Cardiac muscle cell (in vitro differentiated cells and primary cell): ENCODE measurements at regions not wholly inside any gene's neighbourhood (a gene's known extent, or its start where the extent isn't known, plus 50 kb on each side); places are given as distances from the start of the nearest gene placed in this dataset.

Experiments
- DNase-seq, 2 donors: peaks; one replicate each; pipeline versions ENCODE4 v3.0.0 to v3.0.0-alpha.2; 2010 to 2017; ENCODE audit warnings: low read depth in 1 of 2, low spot score in 1 of 2
- H3K27ac ChIP-seq: fragments of 200-600 bp; sonication (generic); 2 replicates; pipeline ENCODE4 v1.5.1; 2016
- H3K27me3 ChIP-seq: fragments of 200-600 bp; sonication (generic); 2 replicates; pipeline ENCODE4 v1.6.0; 2016; ENCODE audit warnings: control low read depth
- H3K36me3 ChIP-seq: fragments of 200-600 bp; sonication (generic); 2 replicates; pipeline ENCODE4 v1.5.1; 2016; ENCODE audit warnings: control low read depth
- H3K4me1 ChIP-seq: fragments of 200-600 bp; sonication (generic); 2 replicates; pipeline ENCODE4 v1.8.1; 2017; ENCODE audit warnings: low read depth, mild to moderate bottlenecking, mixed run types
- H3K4me3 ChIP-seq: fragments of 200-600 bp; sonication (generic); 2 replicates; pipeline ENCODE4 v1.5.1; 2016; ENCODE audit warnings: mild to moderate bottlenecking
- H3K9me3 ChIP-seq: fragments of 200-600 bp; sonication (generic); 2 replicates; pipeline ENCODE4 v1.5.1; 2017; ENCODE audit warnings: low read depth, mild to moderate bottlenecking, control low read depth
- TF ChIP-seq, protein P1 (sequence below): IDR thresholded peaks from 2 replicates; pipeline ENCODE4 v1.5.1; 2012; ENCODE audit warnings: low read depth, mild to moderate bottlenecking, low read length

DNA sequence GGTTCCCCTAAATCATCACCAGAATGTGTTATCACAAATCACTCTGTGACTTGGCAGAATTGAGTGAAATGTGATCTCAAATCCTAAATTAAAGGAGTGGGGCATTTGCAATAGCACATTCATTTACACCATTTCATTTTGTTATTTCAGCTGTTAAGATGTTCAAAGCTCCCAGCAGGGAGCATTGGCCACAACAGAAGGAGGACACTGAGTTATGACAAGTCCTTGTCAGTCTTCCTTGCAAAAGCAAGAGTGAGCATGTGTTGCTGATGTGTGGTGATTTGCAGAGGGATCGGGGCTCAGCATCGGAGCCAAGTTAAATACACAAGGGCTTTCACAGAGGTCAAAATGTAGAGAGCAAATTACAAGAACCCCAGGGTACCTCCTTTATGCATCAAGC lies 372.2 kb upstream of the CDH5 start:
- no peak overlapping the region for H3K4me3 ChIP-seq
- no peak for DNase-seq
- no peaks in the 10 kb centered on the region for H3K36me3 ChIP-seq
- peaks cover 3% of the 10 kb centered on the region for H3K4me1 ChIP-seq
- no peaks in the 10 kb centered on the region for H3K9me3 ChIP-seq
- TF ChIP-seq, protein P1, sequence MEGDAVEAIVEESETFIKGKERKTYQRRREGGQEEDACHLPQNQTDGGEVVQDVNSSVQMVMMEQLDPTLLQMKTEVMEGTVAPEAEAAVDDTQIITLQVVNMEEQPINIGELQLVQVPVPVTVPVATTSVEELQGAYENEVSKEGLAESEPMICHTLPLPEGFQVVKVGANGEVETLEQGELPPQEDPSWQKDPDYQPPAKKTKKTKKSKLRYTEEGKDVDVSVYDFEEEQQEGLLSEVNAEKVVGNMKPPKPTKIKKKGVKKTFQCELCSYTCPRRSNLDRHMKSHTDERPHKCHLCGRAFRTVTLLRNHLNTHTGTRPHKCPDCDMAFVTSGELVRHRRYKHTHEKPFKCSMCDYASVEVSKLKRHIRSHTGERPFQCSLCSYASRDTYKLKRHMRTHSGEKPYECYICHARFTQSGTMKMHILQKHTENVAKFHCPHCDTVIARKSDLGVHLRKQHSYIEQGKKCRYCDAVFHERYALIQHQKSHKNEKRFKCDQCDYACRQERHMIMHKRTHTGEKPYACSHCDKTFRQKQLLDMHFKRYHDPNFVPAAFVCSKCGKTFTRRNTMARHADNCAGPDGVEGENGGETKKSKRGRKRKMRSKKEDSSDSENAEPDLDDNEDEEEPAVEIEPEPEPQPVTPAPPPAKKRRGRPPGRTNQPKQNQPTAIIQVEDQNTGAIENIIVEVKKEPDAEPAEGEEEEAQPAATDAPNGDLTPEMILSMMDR: no peak
- H3K27ac ChIP-seq: no peak overlapping the region
- no peaks in the 10 kb centered on the region for H3K27me3 ChIP-seq

DNA sequence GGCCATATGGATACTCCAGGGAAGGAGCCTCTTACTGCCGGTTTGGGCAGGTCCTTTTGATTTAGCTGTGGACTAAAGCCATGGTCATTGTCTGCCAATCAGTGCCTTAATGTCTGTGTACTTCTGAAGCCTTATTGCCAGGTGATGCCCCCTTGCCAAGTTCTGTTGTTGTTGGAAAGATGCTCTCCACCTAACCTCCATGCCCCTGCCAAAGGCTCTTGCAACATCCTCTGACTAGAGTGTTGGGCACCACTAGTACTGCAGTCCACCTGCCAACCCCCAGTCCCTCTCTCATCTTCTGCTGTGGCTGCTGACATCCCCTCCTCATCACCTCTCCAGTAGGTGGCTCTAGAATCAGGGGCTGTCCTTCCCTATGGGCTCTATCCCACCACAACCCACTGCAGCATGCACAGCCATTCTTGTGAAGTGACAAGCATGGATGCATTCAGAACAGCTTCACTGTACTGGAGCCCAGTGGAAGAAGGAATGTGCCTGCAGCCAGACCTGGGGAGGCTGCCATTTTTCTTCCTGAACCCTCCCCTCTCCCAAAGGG lies 375.3 kb upstream of the CDH5 start:
- Histone ChIP-seq H3K36me3 (no peaks in the 10 kb centered on the region), H3K27ac (no peak overlapping the region), H3K4me1 (peaks cover 3% of the 10 kb centered on the region), H3K4me3 (no peak overlapping the region), H3K9me3 (no peaks in the 10 kb centered on the region), H3K27me3 (no peaks in the 10 kb centered on the region)
- peak in 1 of 2 donors; percentile 18 for DNase-seq
- TF ChIP-seq, protein P1: no peak

DNA sequence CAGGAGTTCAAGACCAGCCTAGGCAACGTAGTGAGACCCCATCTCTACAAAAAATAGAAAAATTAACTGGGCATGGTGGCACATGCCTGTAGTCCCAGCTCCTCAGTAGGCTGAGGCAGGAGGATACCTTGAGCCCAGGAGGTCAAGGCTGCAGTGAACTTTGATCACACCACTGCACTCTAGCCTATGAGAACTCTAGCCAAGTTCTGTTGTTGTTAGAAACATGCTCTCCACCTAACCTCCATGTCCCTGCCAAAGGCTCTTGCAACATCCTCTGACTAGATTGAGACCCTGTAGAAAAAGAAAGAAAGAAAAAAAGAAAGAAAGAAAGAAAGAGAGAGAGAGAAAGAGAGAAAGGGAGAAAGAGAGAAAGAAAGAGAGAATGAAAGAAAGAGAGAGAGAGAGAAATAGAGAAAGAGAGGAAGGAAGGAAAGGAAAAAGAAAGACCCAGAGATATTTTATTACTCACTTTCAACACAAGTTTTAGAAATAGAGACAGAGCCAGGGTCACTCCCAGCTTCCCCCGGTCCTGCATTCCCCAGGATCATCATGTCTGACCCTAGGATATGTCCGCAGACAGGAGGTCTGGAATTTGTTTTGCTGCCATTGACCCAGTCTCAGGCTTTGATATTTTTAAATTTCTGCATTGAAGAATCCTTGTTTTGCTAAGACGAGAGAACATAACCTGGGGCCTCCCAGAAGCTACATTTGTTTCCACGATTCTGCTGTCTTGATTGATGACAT lies 376.5 kb upstream of the CDH5 start:
- H3K27me3 ChIP-seq: no peaks in the 10 kb centered on the region
- DNase-seq: peak in 1 of 2 donors; percentile 51
- TF ChIP-seq, protein P1: no peak

DNA sequence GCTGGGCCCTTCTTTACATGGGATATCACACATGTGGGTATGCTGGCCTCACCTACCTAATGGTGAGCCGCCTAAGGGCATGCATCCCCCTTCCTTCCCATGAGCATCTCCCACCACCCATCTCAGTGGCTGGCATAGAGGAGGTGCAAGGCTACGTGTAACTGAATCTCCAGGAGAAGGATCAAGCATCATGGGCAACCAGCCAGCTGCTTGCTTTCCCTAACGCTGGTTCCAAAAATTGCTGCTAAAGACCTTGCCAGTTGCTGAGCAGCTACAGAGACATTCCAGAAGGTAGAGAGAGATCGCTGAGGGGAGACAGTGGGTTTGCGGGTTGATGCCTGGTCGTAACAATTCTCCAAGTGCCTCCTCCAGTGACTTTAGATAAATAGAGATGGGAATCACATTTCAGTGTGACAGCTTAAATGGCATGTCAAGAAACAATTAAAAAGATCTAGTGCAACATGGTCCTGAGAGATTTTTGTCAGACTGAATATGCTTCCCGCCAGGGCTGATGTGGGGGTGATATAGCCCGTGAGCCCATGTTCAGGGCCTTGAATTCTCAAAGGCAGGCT lies 378.4 kb upstream of the CDH5 start:
- Histone ChIP-seq H3K27ac (no peak overlapping the region), H3K9me3 (no peaks in the 10 kb centered on the region), H3K36me3 (no peaks in the 10 kb centered on the region), H3K4me3 (no peak overlapping the region), H3K4me1 (peaks cover 3% of the 10 kb centered on the region), H3K27me3 (no peaks in the 10 kb centered on the region)
- TF ChIP-seq, protein P1: no peak
- peak; percentile 11 to 22 for DNase-seq

More for the DNA sequence above, 376.5 kb upstream of the CDH5 start:
- Histone ChIP-seq H3K27ac (no peak overlapping the region), H3K4me3 (no peak overlapping the region), H3K36me3 (no peaks in the 10 kb centered on the region), H3K9me3 (no peaks in the 10 kb centered on the region), H3K4me1 (peaks cover 3% of the 10 kb centered on the region)

DNA sequence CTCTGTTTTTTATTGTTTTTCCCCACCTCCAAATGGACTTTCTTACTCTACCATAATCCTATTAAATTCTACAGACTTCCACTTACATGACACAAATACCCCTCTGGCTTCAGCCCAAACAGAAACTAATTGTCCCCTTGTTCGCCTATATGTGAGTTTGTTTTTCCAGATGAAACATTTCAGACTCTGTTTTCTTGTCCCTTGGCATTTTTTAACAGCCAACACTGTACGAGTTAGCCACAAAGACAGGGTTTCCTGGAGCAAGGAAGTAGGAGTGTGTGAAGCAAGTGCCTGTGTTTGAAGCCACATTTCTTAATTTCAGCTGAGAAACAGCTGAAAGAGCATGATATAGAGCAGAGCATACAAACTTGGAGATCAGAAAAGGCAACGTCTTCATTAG lies 382.2 kb upstream of the CDH5 start:
- H3K27ac ChIP-seq: no peak overlapping the region
- H3K4me3 ChIP-seq: no peak overlapping the region
- H3K4me1 ChIP-seq: no peaks in the 10 kb centered on the region
- no peaks in the 10 kb centered on the region for H3K27me3 ChIP-seq
- no peaks in the 10 kb centered on the region for H3K36me3 ChIP-seq
- peak in 1 of 2 donors; percentile 39 for DNase-seq
- TF ChIP-seq, protein P1: no peak
- no peaks in the 10 kb centered on the region for H3K9me3 ChIP-seq
